ENCODE measurements at regions not wholly inside any gene's neighbourhood (a gene's known extent, or its start where the extent isn't known, plus 50 kb on each side); places are given as distances from the start of the nearest gene placed in this dataset.
"Not testable (repeated sequence)": the region's sequence is repeated elsewhere in the genome, so short reads cannot be mapped to it uniquely, and the experiment has no call there.

- TF ChIP-seq, protein P1, sequence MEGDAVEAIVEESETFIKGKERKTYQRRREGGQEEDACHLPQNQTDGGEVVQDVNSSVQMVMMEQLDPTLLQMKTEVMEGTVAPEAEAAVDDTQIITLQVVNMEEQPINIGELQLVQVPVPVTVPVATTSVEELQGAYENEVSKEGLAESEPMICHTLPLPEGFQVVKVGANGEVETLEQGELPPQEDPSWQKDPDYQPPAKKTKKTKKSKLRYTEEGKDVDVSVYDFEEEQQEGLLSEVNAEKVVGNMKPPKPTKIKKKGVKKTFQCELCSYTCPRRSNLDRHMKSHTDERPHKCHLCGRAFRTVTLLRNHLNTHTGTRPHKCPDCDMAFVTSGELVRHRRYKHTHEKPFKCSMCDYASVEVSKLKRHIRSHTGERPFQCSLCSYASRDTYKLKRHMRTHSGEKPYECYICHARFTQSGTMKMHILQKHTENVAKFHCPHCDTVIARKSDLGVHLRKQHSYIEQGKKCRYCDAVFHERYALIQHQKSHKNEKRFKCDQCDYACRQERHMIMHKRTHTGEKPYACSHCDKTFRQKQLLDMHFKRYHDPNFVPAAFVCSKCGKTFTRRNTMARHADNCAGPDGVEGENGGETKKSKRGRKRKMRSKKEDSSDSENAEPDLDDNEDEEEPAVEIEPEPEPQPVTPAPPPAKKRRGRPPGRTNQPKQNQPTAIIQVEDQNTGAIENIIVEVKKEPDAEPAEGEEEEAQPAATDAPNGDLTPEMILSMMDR (conservative IDR thresholded peaks at IDR 0.05; ENCODE audit: low read depth, low read length), result not testable (repeated sequence)
- TF ChIP-seq EZH2phosphoT487 (IDR thresholded peaks at IDR 0.05; ENCODE audit: borderline replicate concordance, low read length), result not testable (repeated sequence)
Observed at GRCh38 chr6:58038213-58038612, 720.8 kb downstream of the PRIM2 start.
